ENCODE measurements at regions not wholly inside any gene's neighbourhood (a gene's known extent, or its start where the extent isn't known, plus 50 kb on each side); places are given as distances from the start of the nearest gene placed in this dataset.
"Not testable (repeated sequence)": the region's sequence is repeated elsewhere in the genome, so short reads cannot be mapped to it uniquely, and the experiment has no call there.

GRCh38 chr4:117135634-117136354 lies 50.4 kb upstream of the TRAM1L1 start:
- no peak overlapping the region for H3K4me3 ChIP-seq (replicated peaks; ENCODE audit: low read depth, low read length)
- TF ChIP-seq CTCF (IDR thresholded peaks at IDR 0.05; ENCODE audit: low read depth, low read length, missing control alignments) = no peak
- DNase-seq (ENCODE audit: extremely low read depth, low read depth) = no peak

DNA sequence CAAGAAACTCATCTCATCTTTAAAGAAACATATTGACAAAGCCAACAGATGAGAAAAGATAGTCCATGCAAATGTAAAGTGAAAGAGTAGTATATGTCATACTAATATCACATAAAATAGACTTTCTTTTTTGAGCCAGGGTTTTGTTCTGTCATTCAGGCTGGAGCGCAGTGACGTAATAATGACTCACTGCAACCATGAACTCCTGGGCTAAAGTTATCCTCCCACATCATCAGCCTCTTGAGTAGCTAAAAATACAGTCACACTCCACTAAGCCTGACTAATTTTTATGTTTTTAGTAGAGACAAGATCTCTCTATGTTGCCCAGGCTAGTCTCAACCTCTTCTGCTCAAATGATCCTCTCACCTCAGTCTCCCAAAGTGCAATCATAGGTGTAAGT lies 51.8 kb upstream of the TRAM1L1 start:
- no peak for TF ChIP-seq CTCF (IDR thresholded peaks at IDR 0.05; ENCODE audit: low read depth, low read length, missing control alignments)
- DNase-seq (ENCODE audit: extremely low read depth, low read depth) = peak; percentile 2

DNA sequence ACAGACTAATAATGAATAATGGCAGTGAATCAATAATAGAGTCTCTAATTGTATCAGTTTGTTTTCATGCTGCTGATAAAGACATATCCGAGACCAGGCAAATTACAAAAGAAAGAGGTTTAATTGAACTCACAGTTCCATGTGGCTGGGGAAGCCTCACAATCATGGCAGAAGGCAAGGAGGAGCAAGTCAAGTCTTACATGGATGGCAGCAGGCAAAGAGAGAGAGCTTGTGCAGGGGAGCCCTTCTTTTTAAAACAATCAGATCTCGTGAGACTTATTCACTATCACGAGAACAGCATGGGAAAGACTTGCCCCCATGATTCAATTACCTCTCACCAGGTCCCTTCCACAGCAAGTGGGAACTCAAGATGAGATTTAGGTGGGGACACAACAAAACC lies 53.4 kb upstream of the TRAM1L1 start:
- not testable (repeated sequence) for DNase-seq (ENCODE audit: extremely low read depth, low read depth); H3K4me3 ChIP-seq (replicated peaks; ENCODE audit: low read depth, low read length)

More for the DNA sequence above, 51.8 kb upstream of the TRAM1L1 start:
- no peak overlapping the region for H3K4me3 ChIP-seq (replicated peaks; ENCODE audit: low read depth, low read length)

GRCh38 chr4:117154251-117154650 lies 68.9 kb upstream of the TRAM1L1 start:
- H3K4me3 ChIP-seq (replicated peaks; ENCODE audit: low read depth, low read length) = no peak overlapping the region
- DNase-seq (ENCODE audit: extremely low read depth, low read depth) = no peak
- TF ChIP-seq CTCF (IDR thresholded peaks at IDR 0.05; ENCODE audit: low read depth, low read length, missing control alignments) = no peak

- no peak overlapping the region for H3K4me3 ChIP-seq (replicated peaks; ENCODE audit: low read depth, low read length)
- no peak for TF ChIP-seq CTCF (IDR thresholded peaks at IDR 0.05; ENCODE audit: low read depth, low read length, missing control alignments)
- no peak for DNase-seq (ENCODE audit: extremely low read depth, low read depth)
These were observed 71.4 kb upstream of the TRAM1L1 start for GRCh38 chr4:117156806-117157205.

DNA sequence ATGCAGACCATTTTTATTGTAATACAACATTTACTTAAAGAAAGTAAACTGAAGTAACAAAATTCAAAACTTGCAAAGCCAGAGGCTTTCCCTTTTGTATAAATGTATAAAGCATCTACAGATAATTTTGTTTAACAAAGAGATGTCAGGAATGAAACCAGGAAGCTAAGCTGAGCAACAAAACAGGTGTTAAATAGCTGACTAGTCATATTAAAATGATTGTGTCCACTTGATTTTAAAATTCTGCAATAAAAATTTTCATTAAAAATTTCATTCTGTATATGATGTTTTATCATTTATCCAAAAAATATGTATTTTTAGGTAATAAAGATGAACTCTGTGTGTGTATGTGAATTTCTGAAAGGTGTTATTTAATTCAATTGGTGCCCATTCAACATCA lies 72.0 kb upstream of the TRAM1L1 start:
- no peak for DNase-seq (ENCODE audit: extremely low read depth, low read depth)
- no peak overlapping the region for H3K4me3 ChIP-seq (replicated peaks; ENCODE audit: low read depth, low read length)
- TF ChIP-seq CTCF (IDR thresholded peaks at IDR 0.05; ENCODE audit: low read depth, low read length, missing control alignments) = no peak

- no peak for TF ChIP-seq CTCF (IDR thresholded peaks at IDR 0.05; ENCODE audit: low read depth, low read length, missing control alignments)
- DNase-seq (ENCODE audit: extremely low read depth, low read depth) = no peak
These were observed 77.6 kb upstream of the TRAM1L1 start for GRCh38 chr4:117162976-117163375.

More at GRCh38 chr4:117162976-117163375, 77.6 kb upstream of the TRAM1L1 start:
- H3K4me3 ChIP-seq (replicated peaks; ENCODE audit: low read depth, low read length) = no peak overlapping the region

All from HFF-Myc (cell line).